WTC11 (cell line): ENCODE measurements at regions not wholly inside any gene's neighbourhood (a gene's known extent, or its start where the extent isn't known, plus 50 kb on each side); places are given as distances from the start of the nearest gene placed in this dataset.
"Not testable (repeated sequence)": the region's sequence is repeated elsewhere in the genome, so short reads cannot be mapped to it uniquely, and the experiment has no call there.

Experiments used
- ATAC-seq: fragments of 200-7000 bp; cut with Tn5 transposase; 2 replicates; pipeline ENCODE4 v1.10.0; 2021; ENCODE audit warnings: mild to moderate bottlenecking, moderate library complexity
- CTCF ChIA-PET: fragments of 300-600 bp; sonication (Branson Sonifier 250); formaldehyde crosslinking; loops from one replicate; lab custom pipeline; 2021; ENCODE audit warnings: antibody characterized with exemption; lab: Charles Lee
- POLR2A ChIA-PET: fragments of 350-600 bp; sonication (Branson Sonifier 250); formaldehyde crosslinking; loops from one replicate; lab custom pipeline; 2021; ENCODE audit warnings: antibody characterized with exemption; lab: Charles Lee
- DNase-seq: peaks from one replicate; pipeline ENCODE4 v3.0.0; 2021; ENCODE audit warnings: low spot score
- H3K27ac Mint-ChIP-seq: 2 replicates; pipeline ENCODE4 v1.8.0; 2021; ENCODE audit warnings: mixed read lengths
- H3K27me3 Mint-ChIP-seq: 2 replicates; pipeline ENCODE4 v1.8.0; 2021; ENCODE audit warnings: low read depth, mild to moderate bottlenecking, moderate library complexity, mixed read lengths
- H3K36me3 Mint-ChIP-seq: 2 replicates; pipeline ENCODE4 v1.8.0; 2021; ENCODE audit warnings: mixed read lengths
- H3K4me1 Mint-ChIP-seq: 2 replicates; pipeline ENCODE4 v1.8.0; 2022; ENCODE audit warnings: mixed read lengths
- H3K4me3 Mint-ChIP-seq: 2 replicates; pipeline ENCODE4 v1.8.0; 2021; ENCODE audit warnings: mild to moderate bottlenecking, moderate library complexity, mixed read lengths
- H3K9me3 Mint-ChIP-seq: 2 replicates; pipeline ENCODE4 v1.8.0; 2021; ENCODE audit warnings: mixed read lengths

GRCh38 chr21:9796293-9796692 lies 725.1 kb upstream of the TPTE start:
- ATAC-seq, POLR2A ChIA-PET, H3K4me1 Mint-ChIP-seq, DNase-seq, CTCF ChIA-PET, H3K4me3 Mint-ChIP-seq, H3K27ac Mint-ChIP-seq: not testable (repeated sequence)
- peaks cover 56% of the 10 kb centered on the region for H3K9me3 Mint-ChIP-seq
- peaks cover 27% of the 10 kb centered on the region for H3K27me3 Mint-ChIP-seq
- H3K36me3 Mint-ChIP-seq: peaks cover 53% of the 10 kb centered on the region

- ATAC-seq, CTCF ChIA-PET, H3K36me3 Mint-ChIP-seq, H3K4me1 Mint-ChIP-seq, H3K27me3 Mint-ChIP-seq, H3K9me3 Mint-ChIP-seq, H3K27ac Mint-ChIP-seq, DNase-seq, H3K4me3 Mint-ChIP-seq, POLR2A ChIA-PET: not testable (repeated sequence)
Observed at GRCh38 chr21:9807675-9808074, 713.7 kb upstream of the TPTE start.

- H3K9me3 Mint-ChIP-seq, H3K36me3 Mint-ChIP-seq, ATAC-seq, DNase-seq, CTCF ChIA-PET, H3K27me3 Mint-ChIP-seq, H3K4me3 Mint-ChIP-seq, H3K4me1 Mint-ChIP-seq, POLR2A ChIA-PET, H3K27ac Mint-ChIP-seq: not testable (repeated sequence)
Observed at GRCh38 chr21:9811223-9812004, 710.0 kb upstream of the TPTE start.

- H3K4me3 Mint-ChIP-seq, POLR2A ChIA-PET, H3K4me1 Mint-ChIP-seq, H3K9me3 Mint-ChIP-seq, DNase-seq, CTCF ChIA-PET, H3K27me3 Mint-ChIP-seq, H3K27ac Mint-ChIP-seq, ATAC-seq, H3K36me3 Mint-ChIP-seq: not testable (repeated sequence)
Observed at GRCh38 chr21:9812507-9812906, 708.9 kb upstream of the TPTE start.

GRCh38 chr21:9813894-9814814 lies 707.2 kb upstream of the TPTE start:
- H3K4me1 Mint-ChIP-seq, H3K27me3 Mint-ChIP-seq, CTCF ChIA-PET, H3K27ac Mint-ChIP-seq, H3K36me3 Mint-ChIP-seq, POLR2A ChIA-PET, ATAC-seq, H3K9me3 Mint-ChIP-seq, DNase-seq, H3K4me3 Mint-ChIP-seq: not testable (repeated sequence)

GRCh38 chr21:9815181-9815789 lies 706.1 kb upstream of the TPTE start:
- H3K9me3 Mint-ChIP-seq, H3K27ac Mint-ChIP-seq, H3K4me1 Mint-ChIP-seq, POLR2A ChIA-PET, CTCF ChIA-PET, DNase-seq, H3K4me3 Mint-ChIP-seq, H3K27me3 Mint-ChIP-seq, H3K36me3 Mint-ChIP-seq, ATAC-seq: not testable (repeated sequence)

GRCh38 chr21:9816734-9817334 lies 704.5 kb upstream of the TPTE start:
- H3K4me3 Mint-ChIP-seq, DNase-seq, ATAC-seq, CTCF ChIA-PET, H3K4me1 Mint-ChIP-seq, POLR2A ChIA-PET, H3K36me3 Mint-ChIP-seq, H3K27ac Mint-ChIP-seq, H3K9me3 Mint-ChIP-seq, H3K27me3 Mint-ChIP-seq: not testable (repeated sequence)

GRCh38 chr21:9817841-9818441 lies 703.4 kb upstream of the TPTE start:
- CTCF ChIA-PET, H3K27ac Mint-ChIP-seq, H3K9me3 Mint-ChIP-seq, H3K4me1 Mint-ChIP-seq, H3K36me3 Mint-ChIP-seq, H3K27me3 Mint-ChIP-seq, POLR2A ChIA-PET, H3K4me3 Mint-ChIP-seq, DNase-seq, ATAC-seq: not testable (repeated sequence)

- H3K27me3 Mint-ChIP-seq, POLR2A ChIA-PET, CTCF ChIA-PET, ATAC-seq, H3K4me3 Mint-ChIP-seq, H3K9me3 Mint-ChIP-seq, H3K4me1 Mint-ChIP-seq, H3K36me3 Mint-ChIP-seq, DNase-seq, H3K27ac Mint-ChIP-seq: not testable (repeated sequence)
Observed at GRCh38 chr21:9819549-9820192, 701.7 kb upstream of the TPTE start.

GRCh38 chr21:9820579-9820978 lies 700.8 kb upstream of the TPTE start:
- H3K36me3 Mint-ChIP-seq, H3K4me3 Mint-ChIP-seq, ATAC-seq, DNase-seq, H3K27ac Mint-ChIP-seq, H3K4me1 Mint-ChIP-seq, CTCF ChIA-PET, POLR2A ChIA-PET, H3K9me3 Mint-ChIP-seq, H3K27me3 Mint-ChIP-seq: not testable (repeated sequence)

GRCh38 chr21:9821472-9821871 lies 699.9 kb upstream of the TPTE start:
- DNase-seq, H3K27me3 Mint-ChIP-seq, CTCF ChIA-PET, H3K36me3 Mint-ChIP-seq, H3K9me3 Mint-ChIP-seq, H3K27ac Mint-ChIP-seq, POLR2A ChIA-PET, ATAC-seq, H3K4me3 Mint-ChIP-seq, H3K4me1 Mint-ChIP-seq: not testable (repeated sequence)
